HEK293 (cell line): ENCODE measurements at regions not wholly inside any gene's neighbourhood (a gene's known extent, or its start where the extent isn't known, plus 50 kb on each side); places are given as distances from the start of the nearest gene placed in this dataset.

Experiments
- CTCF ChIA-PET: fragments of 350-600 bp; formaldehyde crosslinking; extraction: SDS; loops from one replicate; lab custom pipeline; 2021; ENCODE audit warnings: antibody characterized with exemption; lab: Yijun Ruan, JAX
- POLR2A ChIA-PET: fragments of 300-600 bp; formaldehyde crosslinking; extraction: SDS; loops from one replicate; lab custom pipeline; 2020; ENCODE audit warnings: antibody characterized with exemption, inconsistent platforms; lab: Yijun Ruan, JAX
- H3K27ac ChIP-seq: fragments of 200-500 bp; sonication (Bioruptor generic); 2 replicates; pipeline ENCODE4 v1.5.1; 2014; ENCODE audit warnings: low read depth, low read length, control low read depth, inconsistent platforms; ENCODE audit errors: extremely low read depth
- H3K36me3 ChIP-seq, 2 experiments: fragments of 200-500 bp in 1 of 2; sonication (Bioruptor generic) in 1 of 2; 1 replicate in 1 of 2; 2 replicates in 1 of 2; pipeline ENCODE4 v1.5.1; 2014 to 2017; ENCODE audit warnings: inconsistent platforms in 2 of 2, low read length in 2 of 2; ENCODE audit not compliant: control insufficient read depth in 2 of 2, insufficient read depth in 1 of 2
- H3K4me1 ChIP-seq: fragments of 200-500 bp; sonication (Bioruptor generic); 2 replicates; pipeline ENCODE4 v1.5.1; 2014; ENCODE audit warnings: mild to moderate bottlenecking, low read length, inconsistent platforms; ENCODE audit not compliant: control insufficient read depth, insufficient read depth
- H3K4me3 ChIP-seq: 2 replicates; pipeline ENCODE4 v1.5.1; 2011; ENCODE audit warnings: low read depth, mild to moderate bottlenecking, control low read depth, low read length, moderate library complexity
- H3K9me3 ChIP-seq: fragments of 200-500 bp; sonication (Bioruptor generic); 2 replicates; pipeline ENCODE4 v1.5.1; 2014; ENCODE audit warnings: low read depth, low read length, inconsistent platforms; ENCODE audit not compliant: control insufficient read depth, insufficient read depth
- GFI1B ChIP-seq: fragments of 450-650 bp; formaldehyde crosslinking; IDR thresholded peaks from 2 replicates; pipeline ENCODE4 v1.5.1; 2016; ENCODE audit warnings: missing biosample characterization, missing genetic modification characterization
- GLI4 ChIP-seq: fragments of 450-650 bp; formaldehyde crosslinking; IDR thresholded peaks from 2 replicates; pipeline ENCODE4 v1.5.1; 2016; ENCODE audit warnings: missing biosample characterization, missing genetic modification characterization
- OSR2 ChIP-seq: fragments of 450-650 bp; formaldehyde crosslinking; IDR thresholded peaks from 2 replicates; pipeline ENCODE4 v1.5.1; 2016; ENCODE audit warnings: missing biosample characterization, missing genetic modification characterization
- PBX3 ChIP-seq: sonication (generic); formaldehyde crosslinking; IDR thresholded peaks from 2 replicates; pipeline ENCODE4 v1.8.1; 2022; ENCODE audit warnings: mild to moderate bottlenecking, moderate library complexity, missing genetic modification reagents
- REPIN1 ChIP-seq: fragments of 450-650 bp; formaldehyde crosslinking; IDR thresholded peaks from 2 replicates; pipeline ENCODE4 v1.5.1; 2017; ENCODE audit warnings: missing biosample characterization, missing genetic modification characterization, low read depth
- TCF7L2 ChIP-seq: IDR thresholded peaks from 2 replicates; pipeline ENCODE4 v1.6.1; 2011; ENCODE audit warnings: low read depth, mild to moderate bottlenecking, inconsistent platforms, low read length, moderate library complexity, borderline replicate concordance
- ZBTB26 ChIP-seq: fragments of 450-650 bp; formaldehyde crosslinking; optimal IDR thresholded peaks from 2 replicates; pipeline ENCODE3; 2016; ENCODE audit warnings: missing biosample characterization, mild to moderate bottlenecking, missing genetic modification characterization
- ZIC2 ChIP-seq: fragments of 450-650 bp; formaldehyde crosslinking; IDR thresholded peaks from 2 replicates; pipeline ENCODE4 v1.5.1; 2016; ENCODE audit warnings: missing biosample characterization, missing genetic modification characterization
- ZNF114 ChIP-seq: fragments of 450-650 bp; formaldehyde crosslinking; IDR thresholded peaks from 2 replicates; pipeline ENCODE4 v1.5.0; 2017; ENCODE audit warnings: missing biosample characterization, missing genetic modification characterization
- ZNF24 ChIP-seq: fragments of 450-650 bp; formaldehyde crosslinking; IDR thresholded peaks from 2 replicates; pipeline ENCODE4 v1.5.1; 2016; ENCODE audit warnings: missing biosample characterization, missing genetic modification characterization
- ZNF280C ChIP-seq: fragments of 450-650 bp; formaldehyde crosslinking; IDR thresholded peaks from 2 replicates; pipeline ENCODE4 v1.5.1; 2016; ENCODE audit warnings: missing biosample characterization, missing genetic modification characterization
- ZNF292 ChIP-seq: fragments of 450-650 bp; formaldehyde crosslinking; IDR thresholded peaks from 2 replicates; pipeline ENCODE4 v1.5.1; 2016; ENCODE audit warnings: low read depth, missing biosample characterization, missing genetic modification characterization, borderline replicate concordance
- ZNF362 ChIP-seq: fragments of 450-650 bp; formaldehyde crosslinking; IDR thresholded peaks from 2 replicates; pipeline ENCODE4 v1.5.1; 2016; ENCODE audit warnings: missing biosample characterization, missing genetic modification characterization
- ZNF549 ChIP-seq: fragments of 450-650 bp; IDR thresholded peaks from 2 replicates; pipeline ENCODE4 v1.5.1; 2018; ENCODE audit warnings: missing biosample characterization, missing genetic modification characterization, mild to moderate bottlenecking, inconsistent platforms, moderate library complexity
- ZNF677 ChIP-seq: fragments of 450-650 bp; IDR thresholded peaks from 2 replicates; pipeline ENCODE4 v1.5.0; 2018; ENCODE audit warnings: missing biosample characterization, mild to moderate bottlenecking, missing genetic modification characterization, moderate library complexity
- ZNF707 ChIP-seq: fragments of 450-650 bp; formaldehyde crosslinking; IDR thresholded peaks from 2 replicates; pipeline ENCODE4 v1.5.1; 2016; ENCODE audit warnings: missing biosample characterization, missing genetic modification characterization
- TF ChIP-seq, protein P1 (sequence below): fragments of 450-650 bp; formaldehyde crosslinking; IDR thresholded peaks from 2 replicates; pipeline ENCODE4 v1.5.1; 2017; ENCODE audit warnings: missing biosample characterization, missing genetic modification characterization
- TF ChIP-seq, protein P2 (sequence below): fragments of 450-650 bp; formaldehyde crosslinking; IDR thresholded peaks from 2 replicates; pipeline ENCODE4 v1.5.1; 2016; ENCODE audit warnings: missing biosample characterization, missing genetic modification characterization
- TF ChIP-seq, protein P3 (sequence below): fragments of 450-650 bp; formaldehyde crosslinking; IDR thresholded peaks from 2 replicates; pipeline ENCODE4 v1.5.1; 2016; ENCODE audit warnings: missing biosample characterization, missing genetic modification characterization

DNA sequence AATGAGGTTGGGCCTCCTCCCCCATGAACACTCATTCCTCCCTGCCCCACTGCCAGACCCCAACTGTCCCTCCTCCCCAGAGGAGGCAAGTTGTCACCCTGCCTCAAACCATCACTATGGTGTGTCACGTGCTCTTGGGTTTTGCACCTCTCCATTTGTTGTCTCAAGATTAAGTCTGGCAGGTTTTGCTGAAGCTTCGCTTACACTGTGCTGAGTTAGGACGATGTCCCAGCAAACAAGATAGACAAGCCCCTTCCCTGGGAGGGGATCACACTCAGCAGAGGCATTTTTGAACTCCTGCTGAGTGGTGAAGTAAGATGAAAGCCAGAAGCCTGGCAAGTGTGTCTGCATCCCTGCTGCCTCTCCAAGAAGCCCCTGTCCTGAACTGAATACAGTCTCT lies 78.3 kb downstream of the CBLN1 start (continued):
- TF ChIP-seq ZNF280C (tag by site-specific recombination), result no peak

DNA sequence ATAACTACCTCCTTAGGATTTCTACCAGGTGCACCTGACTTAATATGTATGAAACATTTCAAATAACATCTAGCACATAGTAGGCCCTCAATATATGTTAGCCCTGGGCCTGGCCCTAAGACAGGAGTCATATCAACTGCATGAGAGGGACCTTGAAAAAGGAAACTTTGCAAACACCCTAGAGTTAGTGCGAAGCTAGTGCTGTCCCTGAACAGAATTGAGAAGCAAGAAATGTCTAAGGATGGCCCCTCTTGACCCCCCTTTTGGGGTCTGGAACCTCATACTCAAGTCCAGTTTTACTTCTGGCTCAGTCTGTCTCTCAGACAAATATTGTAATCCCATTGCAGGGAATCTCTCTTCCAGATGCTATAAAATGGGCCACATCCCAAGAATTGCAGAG lies 80.5 kb downstream of the CBLN1 start:
- no peaks in the 10 kb centered on the region for H3K36me3 ChIP-seq
- CTCF ChIA-PET, result interaction anchor here (0.8 kb wide), 1 partner anchor 148 kb away, joined by 3 read pairs; no protein-coding TSS in a partner anchor
- POLR2A ChIA-PET, result no interaction called here
- no peak overlapping the region for H3K4me3 ChIP-seq
- TF ChIP-seq REPIN1, result no peak
- no peak for TF ChIP-seq ZIC2
- no peak for TF ChIP-seq PBX3 (CRISPR knock-in tag)
- no peak for TF ChIP-seq OSR2 (tag by site-specific recombination)
- TF ChIP-seq ZNF24 (tag by site-specific recombination), result no peak
- TF ChIP-seq GFI1B, result no peak
- TF ChIP-seq, protein P1, sequence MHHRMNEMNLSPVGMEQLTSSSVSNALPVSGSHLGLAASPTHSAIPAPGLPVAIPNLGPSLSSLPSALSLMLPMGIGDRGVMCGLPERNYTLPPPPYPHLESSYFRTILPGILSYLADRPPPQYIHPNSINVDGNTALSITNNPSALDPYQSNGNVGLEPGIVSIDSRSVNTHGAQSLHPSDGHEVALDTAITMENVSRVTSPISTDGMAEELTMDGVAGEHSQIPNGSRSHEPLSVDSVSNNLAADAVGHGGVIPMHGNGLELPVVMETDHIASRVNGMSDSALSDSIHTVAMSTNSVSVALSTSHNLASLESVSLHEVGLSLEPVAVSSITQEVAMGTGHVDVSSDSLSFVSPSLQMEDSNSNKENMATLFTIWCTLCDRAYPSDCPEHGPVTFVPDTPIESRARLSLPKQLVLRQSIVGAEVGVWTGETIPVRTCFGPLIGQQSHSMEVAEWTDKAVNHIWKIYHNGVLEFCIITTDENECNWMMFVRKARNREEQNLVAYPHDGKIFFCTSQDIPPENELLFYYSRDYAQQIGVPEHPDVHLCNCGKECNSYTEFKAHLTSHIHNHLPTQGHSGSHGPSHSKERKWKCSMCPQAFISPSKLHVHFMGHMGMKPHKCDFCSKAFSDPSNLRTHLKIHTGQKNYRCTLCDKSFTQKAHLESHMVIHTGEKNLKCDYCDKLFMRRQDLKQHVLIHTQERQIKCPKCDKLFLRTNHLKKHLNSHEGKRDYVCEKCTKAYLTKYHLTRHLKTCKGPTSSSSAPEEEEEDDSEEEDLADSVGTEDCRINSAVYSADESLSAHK (tag by site-specific recombination), result no peak
- TF ChIP-seq ZNF677, result no peak
- no peaks in the 10 kb centered on the region for H3K9me3 ChIP-seq
- no peak overlapping the region for H3K27ac ChIP-seq
- H3K4me1 ChIP-seq, result no peaks in the 10 kb centered on the region

GRCh38 chr16:49200223-49200820 lies 81.3 kb downstream of the CBLN1 start:
- POLR2A ChIA-PET, result no interaction called here
- Histone ChIP-seq H3K4me1 (no peaks in the 10 kb centered on the region), H3K4me3 (no peak overlapping the region), H3K27ac (no peak overlapping the region), H3K9me3 (no peaks in the 10 kb centered on the region), H3K36me3 (no peaks in the 10 kb centered on the region)
- TF ChIP-seq TCF7L2 (no peak), ZNF549 (tag by site-specific recombination) (no peak), ZNF292 (tag by site-specific recombination) (no peak), ZNF707 (no peak), ZNF114 (tag by site-specific recombination) (no peak), ZNF362 (tag by site-specific recombination) (no peak), ZBTB26 (tag by site-specific recombination) (no peak), GLI4 (tag by site-specific recombination) (no peak)
- TF ChIP-seq, protein P2, sequence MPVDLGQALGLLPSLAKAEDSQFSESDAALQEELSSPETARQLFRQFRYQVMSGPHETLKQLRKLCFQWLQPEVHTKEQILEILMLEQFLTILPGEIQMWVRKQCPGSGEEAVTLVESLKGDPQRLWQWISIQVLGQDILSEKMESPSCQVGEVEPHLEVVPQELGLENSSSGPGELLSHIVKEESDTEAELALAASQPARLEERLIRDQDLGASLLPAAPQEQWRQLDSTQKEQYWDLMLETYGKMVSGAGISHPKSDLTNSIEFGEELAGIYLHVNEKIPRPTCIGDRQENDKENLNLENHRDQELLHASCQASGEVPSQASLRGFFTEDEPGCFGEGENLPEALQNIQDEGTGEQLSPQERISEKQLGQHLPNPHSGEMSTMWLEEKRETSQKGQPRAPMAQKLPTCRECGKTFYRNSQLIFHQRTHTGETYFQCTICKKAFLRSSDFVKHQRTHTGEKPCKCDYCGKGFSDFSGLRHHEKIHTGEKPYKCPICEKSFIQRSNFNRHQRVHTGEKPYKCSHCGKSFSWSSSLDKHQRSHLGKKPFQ (tag by site-specific recombination), result no peak
- TF ChIP-seq, protein P3, sequence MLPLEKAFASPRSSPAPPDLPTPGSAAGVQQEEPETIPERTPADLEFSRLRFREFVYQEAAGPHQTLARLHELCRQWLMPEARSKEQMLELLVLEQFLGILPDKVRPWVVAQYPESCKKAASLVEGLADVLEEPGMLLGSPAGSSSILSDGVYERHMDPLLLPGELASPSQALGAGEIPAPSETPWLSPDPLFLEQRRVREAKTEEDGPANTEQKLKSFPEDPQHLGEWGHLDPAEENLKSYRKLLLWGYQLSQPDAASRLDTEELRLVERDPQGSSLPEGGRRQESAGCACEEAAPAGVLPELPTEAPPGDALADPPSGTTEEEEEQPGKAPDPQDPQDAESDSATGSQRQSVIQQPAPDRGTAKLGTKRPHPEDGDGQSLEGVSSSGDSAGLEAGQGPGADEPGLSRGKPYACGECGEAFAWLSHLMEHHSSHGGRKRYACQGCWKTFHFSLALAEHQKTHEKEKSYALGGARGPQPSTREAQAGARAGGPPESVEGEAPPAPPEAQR (tag by site-specific recombination), result no peak
- CTCF ChIA-PET, result interaction anchor here (0.6 kb wide), 1 partner anchor 513 kb away, joined by 3 read pairs; no protein-coding TSS in a partner anchor
